ENCODE measurements at regions not wholly inside any gene's neighbourhood (a gene's known extent, or its start where the extent isn't known, plus 50 kb on each side); places are given as distances from the start of the nearest gene placed in this dataset.

DNA sequence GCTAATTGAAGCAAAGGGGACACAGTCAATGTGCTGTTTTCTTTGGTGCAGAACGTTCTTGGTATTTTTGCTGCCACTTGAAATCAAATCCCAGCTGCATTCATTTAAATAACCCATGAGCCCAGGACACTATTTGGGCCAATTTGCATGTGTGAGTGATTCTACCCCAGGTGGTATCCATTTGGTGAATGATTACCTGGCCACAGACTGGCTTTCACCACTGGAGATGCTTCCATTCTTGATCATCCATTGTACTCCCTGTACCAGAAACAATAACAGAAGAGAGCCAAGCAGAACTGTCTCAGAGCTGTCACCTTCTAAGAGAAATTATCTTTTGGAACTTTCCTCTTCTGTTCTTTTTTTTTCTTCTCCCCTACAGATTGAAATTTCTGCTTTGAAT is 139.7 kb upstream of the RARB start:
- no peak for DNase-seq (ENCODE audit: low read depth in 2 of 2)

DNA sequence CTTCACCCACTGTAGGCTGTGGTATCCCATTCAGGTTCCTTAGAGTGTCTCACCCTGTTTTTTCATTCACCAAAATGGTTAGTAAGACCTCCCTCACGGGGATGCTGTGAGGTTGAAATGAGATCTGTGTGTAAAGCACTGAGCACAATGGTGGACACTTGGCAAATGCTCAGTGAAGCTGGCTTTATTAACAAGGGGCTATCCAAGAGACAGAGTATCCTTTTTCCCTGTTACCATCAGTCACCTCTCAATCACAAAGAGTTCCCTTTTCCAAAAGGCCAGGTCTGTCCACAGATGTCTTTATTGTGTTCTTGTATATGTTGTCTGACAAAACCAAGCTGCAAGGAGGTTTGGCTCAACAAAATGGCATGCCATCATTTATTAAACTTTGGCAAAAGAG is 138.9 kb upstream of the RARB start:
- no peak for DNase-seq (ENCODE audit: low read depth in 2 of 2)

- no peak for DNase-seq (ENCODE audit: low read depth in 2 of 2)
Measured at GRCh38 chr3:25289663-25290062, 138.4 kb upstream of the RARB start.

- DNase-seq (ENCODE audit: low read depth in 2 of 2), result no peak
Measured at GRCh38 chr3:25291481-25291905, 136.6 kb upstream of the RARB start.

DNA sequence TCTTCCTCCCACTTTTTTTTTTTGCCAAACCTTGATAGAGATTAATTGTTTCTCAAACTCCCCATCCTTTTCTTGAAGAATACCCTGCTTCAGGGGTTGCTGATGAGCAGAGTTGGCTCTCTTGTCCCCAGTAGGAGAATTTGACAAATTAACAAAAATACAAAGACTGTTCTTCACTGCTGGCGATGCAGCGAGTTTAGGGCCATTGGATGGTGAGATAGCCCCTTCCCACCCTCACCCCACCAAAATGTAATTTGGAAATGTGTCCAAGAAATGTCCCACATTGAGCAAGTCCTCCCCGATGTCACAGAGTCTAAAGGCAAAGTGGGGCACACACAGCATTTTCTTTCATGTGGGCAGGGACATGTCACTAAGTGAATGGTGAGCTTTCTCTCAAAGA is 136.0 kb upstream of the RARB start:
- DNase-seq (ENCODE audit: low read depth in 2 of 2), result no peak

DNA sequence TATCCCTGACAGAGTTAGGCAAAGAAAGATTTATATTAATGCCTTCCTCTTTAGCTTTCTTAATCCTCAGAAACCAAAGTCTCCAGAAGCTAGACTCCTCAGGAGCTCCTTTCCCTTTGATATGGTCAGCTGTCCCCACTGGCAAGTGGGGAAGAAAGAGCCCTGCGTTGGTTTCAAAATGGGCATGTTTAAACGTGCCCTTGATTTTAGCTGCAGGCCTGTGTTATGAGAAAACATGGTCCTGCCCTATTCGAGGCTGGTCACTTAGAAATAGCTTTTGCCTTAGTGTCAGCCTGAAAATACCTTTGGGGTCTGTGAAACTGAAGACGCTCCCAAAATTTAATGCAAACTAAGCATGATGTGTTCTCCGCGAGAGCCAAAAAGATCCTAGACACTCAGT is 135.5 kb upstream of the RARB start:
- DNase-seq (ENCODE audit: low read depth in 2 of 2), result no peak

GRCh38 chr3:25293736-25294135 is 134.3 kb upstream of the RARB start:
- no peak for DNase-seq (ENCODE audit: low read depth in 2 of 2)

- DNase-seq (ENCODE audit: low read depth in 2 of 2), result no peak
Measured at GRCh38 chr3:25294169-25294805, 133.8 kb upstream of the RARB start.

DNA sequence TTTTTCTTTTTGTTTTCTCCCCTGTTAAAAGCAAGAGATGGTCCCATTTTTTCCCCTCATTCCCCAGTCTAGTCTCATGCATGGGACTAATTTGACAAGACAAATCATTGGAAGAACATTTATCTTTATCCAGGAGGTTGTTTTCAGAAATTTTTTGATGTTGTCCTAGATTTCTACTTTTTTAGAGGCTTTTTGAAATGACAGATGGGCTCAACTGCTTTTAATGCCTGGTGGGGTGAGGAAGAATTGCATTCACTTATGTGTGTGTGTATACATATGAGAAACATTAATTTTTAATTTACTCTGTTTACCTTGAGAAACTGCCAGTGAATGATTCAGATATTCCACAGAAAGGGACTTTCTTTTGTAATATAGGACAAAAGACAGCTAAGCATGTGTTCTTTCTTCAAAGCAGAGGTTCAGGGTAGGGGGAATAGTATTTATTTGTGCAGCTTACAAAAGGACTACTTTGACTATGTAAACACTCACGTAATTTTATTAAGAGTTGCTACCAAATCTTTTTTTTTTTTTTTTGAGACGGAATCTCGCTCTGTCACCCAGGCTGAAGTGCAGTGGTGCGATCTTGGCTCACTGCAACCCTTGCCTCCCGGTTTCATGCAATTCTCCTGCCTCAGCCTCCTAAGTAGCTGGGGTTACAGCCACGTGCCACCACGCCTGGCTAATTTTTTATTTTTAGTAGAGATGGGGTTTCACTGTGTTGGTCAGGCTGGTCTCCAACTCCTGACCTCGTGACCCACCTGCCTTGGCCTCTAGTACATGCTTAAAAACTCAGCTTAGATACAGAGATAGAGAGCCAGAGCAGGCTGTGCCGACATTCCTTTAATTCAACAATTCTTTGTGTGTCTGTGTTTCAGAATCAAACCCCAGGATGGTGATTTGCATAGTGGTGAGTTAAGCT is 130.1 kb upstream of the RARB start:
- no peak for DNase-seq (ENCODE audit: low read depth in 2 of 2)

GRCh38 chr3:25300141-25300540 is 127.9 kb upstream of the RARB start:
- DNase-seq (ENCODE audit: low read depth in 2 of 2), result no peak

DNA sequence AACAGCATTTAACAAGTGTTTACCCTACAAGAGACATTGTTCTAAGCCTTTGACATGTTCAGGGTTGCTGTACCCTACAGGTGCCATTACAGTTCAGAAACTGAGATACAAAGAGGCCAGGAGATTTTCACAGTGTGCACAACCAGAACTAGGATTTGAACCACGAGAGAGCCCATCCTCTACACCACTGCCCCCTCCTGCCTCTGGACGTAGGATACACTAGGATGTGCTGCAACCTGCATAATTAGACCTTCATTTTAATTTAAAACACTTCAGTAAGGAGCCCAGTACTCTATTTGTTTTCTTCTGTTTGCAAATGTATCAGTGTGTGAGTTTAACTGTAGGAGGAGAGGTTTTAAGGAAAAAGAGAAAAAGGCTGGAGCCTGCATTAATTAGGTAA is 123.1 kb upstream of the RARB start:
- DNase-seq (ENCODE audit: low read depth in 2 of 2), result no peak

GRCh38 chr3:25306066-25306465 is 122.0 kb upstream of the RARB start:
- DNase-seq (ENCODE audit: low read depth in 2 of 2), result no peak

- no peak for DNase-seq (ENCODE audit: low read depth in 2 of 2)
Measured at GRCh38 chr3:25306705-25307104, 121.4 kb upstream of the RARB start.

GRCh38 chr3:25313286-25313685 is 114.8 kb upstream of the RARB start:
- DNase-seq (ENCODE audit: low read depth in 2 of 2), result no peak

GRCh38 chr3:25324954-25325655 is 103.0 kb upstream of the RARB start:
- DNase-seq (ENCODE audit: low read depth in 2 of 2), result no peak

- DNase-seq (ENCODE audit: low read depth in 2 of 2), result no peak
Measured at GRCh38 chr3:25335356-25335755, 92.7 kb upstream of the RARB start.

DNA sequence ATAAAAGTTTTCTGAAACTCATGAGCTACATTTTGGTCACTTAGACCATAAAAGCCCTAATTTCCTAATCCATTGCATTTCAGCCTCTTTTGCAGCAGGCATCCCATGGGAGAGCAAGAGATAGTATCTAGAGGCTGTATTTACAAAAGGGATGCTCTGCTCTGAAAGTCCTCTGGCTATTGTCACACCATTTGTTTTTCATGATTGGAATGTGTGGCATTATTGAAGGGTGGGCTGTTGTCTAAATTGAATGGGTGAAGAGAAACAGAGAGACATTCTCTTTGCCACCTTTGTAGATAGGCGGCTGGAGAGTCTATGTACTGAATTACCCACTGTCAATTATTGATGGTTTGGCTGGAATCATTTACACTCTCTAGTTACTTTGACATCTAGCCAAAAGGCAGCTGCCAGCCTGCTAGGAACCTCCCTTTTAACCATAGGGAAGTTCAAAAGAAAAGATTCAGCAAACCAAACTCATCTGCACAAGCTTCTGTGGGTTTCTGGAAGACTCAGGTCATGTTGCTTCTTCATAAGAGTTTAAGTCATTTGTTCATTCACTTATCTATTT is 89.8 kb upstream of the RARB start:
- no peak for DNase-seq (ENCODE audit: low read depth in 2 of 2)

DNA sequence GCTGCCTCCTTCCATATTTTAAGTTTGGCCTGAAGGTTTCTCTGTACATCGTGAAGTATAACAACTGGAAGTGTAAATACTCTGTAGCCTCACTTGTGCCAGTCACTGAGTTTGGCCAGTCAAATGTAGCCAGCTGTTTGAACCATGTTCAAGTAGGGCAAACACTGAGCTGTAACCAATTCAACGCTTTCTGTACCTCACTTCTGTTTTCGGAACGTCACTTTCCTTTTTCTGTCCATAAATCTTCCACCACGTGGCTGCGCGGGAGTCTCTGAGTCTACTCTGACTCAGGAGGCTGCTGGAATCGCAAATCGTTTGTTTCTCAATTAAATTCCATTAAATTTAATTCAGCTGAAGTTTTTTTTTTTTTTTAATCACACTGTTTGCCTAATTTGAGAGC is 88.8 kb upstream of the RARB start:
- no peak for DNase-seq (ENCODE audit: low read depth in 2 of 2)

GRCh38 chr3:25344670-25345069 is 83.4 kb upstream of the RARB start:
- DNase-seq (ENCODE audit: low read depth in 2 of 2), result no peak

DNA sequence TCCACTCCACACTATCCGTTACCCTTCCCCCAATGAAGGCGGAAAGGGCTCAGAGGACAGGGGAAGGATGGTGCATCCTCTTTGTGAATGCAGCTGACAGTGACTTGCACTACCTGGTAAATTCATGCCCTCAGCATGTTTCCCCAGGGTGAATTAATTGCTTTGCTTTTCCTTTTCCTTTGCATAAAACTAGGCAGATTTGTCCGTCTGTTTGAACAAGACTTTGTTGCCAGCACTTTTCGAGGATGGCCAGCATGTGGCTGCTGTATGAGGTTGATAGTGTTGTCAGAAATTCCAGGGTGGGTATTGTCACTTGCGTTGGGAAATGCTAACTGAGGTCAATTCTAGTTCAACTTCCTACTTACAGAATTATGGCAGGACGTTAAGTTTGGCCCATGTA is 79.0 kb upstream of the RARB start:
- no peak for DNase-seq (ENCODE audit: low read depth in 2 of 2)

DNA sequence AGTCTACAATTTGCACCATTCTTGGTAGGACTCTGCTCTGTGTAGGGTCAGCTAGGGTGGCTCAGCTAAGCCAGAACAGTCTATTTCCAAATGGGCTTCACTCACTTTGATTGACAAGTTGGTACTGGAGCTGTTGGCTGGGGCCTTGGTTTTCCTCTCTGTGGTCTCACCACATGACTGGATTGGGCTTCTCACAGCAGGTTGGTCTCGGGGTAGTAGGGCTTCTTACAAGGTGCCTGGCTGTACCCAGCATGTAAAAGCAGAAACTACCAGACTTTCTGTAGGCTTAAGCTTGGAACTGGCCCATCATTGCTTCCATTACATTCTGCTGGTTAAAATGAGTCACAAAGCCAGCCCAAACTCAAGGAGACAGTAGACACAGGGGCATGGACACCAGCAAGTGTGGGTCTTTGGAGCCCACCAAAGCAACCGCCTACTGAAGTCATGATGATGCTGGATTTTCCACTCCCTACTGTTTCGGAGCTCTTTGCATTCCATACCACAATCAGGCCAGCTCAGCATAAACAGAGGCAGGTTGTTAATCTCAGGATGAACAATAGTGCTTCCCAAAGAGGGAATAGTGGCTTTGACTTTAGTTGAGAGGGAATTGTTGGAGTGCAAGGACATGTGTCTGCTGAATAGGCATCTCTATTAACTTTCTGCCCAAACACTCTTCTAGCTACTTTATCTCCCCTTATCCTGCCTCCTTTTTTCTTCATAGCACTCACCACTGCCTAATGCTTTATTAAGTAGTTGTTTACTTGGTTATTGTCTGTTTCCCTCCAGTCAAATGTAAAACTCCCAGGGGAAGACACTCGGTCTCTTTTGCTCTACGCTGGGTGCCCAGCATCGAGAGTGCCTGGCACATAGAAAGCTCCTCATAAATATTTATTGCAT is 78.0 kb upstream of the RARB start:
- no peak for DNase-seq (ENCODE audit: low read depth in 2 of 2)
